ENCODE measurements at regions not wholly inside any gene's neighbourhood (a gene's known extent, or its start where the extent isn't known, plus 50 kb on each side); places are given as distances from the start of the nearest gene placed in this dataset.

GRCh38 chr3:8255725-8256124, 245.9 kb upstream of the LMCD1 start:
- DNase-seq (ENCODE audit: low spot score): no peak

- DNase-seq (ENCODE audit: low spot score): no peak
Observed at GRCh38 chr3:8256441-8257071, 245.1 kb upstream of the LMCD1 start.

GRCh38 chr3:8261018-8261417, 240.6 kb upstream of the LMCD1 start:
- DNase-seq (ENCODE audit: low spot score): no peak

- DNase-seq (ENCODE audit: low spot score): no peak
Observed at GRCh38 chr3:8266730-8267131, 234.9 kb upstream of the LMCD1 start.

- no peak for DNase-seq (ENCODE audit: low spot score)
Observed at GRCh38 chr3:8273479-8273878, 228.1 kb upstream of the LMCD1 start.

GRCh38 chr3:8276056-8276455, 225.6 kb upstream of the LMCD1 start:
- no peak for DNase-seq (ENCODE audit: low spot score)

- DNase-seq (ENCODE audit: low spot score): no peak
Observed at GRCh38 chr3:8276506-8276905, 225.1 kb upstream of the LMCD1 start.

GRCh38 chr3:8278448-8278847, 223.2 kb upstream of the LMCD1 start:
- no peak for DNase-seq (ENCODE audit: low spot score)

GRCh38 chr3:8279476-8279875, 222.1 kb upstream of the LMCD1 start:
- no peak for DNase-seq (ENCODE audit: low spot score)

- no peak for DNase-seq (ENCODE audit: low spot score)
Observed at GRCh38 chr3:8279886-8280550, 221.6 kb upstream of the LMCD1 start.

- no peak for DNase-seq (ENCODE audit: low spot score)
Observed at GRCh38 chr3:8282541-8283165, 219.0 kb upstream of the LMCD1 start.

- no peak for DNase-seq (ENCODE audit: low spot score)
Observed at GRCh38 chr3:8283193-8283592, 218.4 kb upstream of the LMCD1 start.

GRCh38 chr3:8286086-8286485, 215.5 kb upstream of the LMCD1 start:
- no peak for DNase-seq (ENCODE audit: low spot score)

GRCh38 chr3:8286749-8287148, 214.9 kb upstream of the LMCD1 start:
- DNase-seq (ENCODE audit: low spot score): no peak

- DNase-seq (ENCODE audit: low spot score): no peak
Observed at GRCh38 chr3:8290611-8291010, 211.0 kb upstream of the LMCD1 start.

GRCh38 chr3:8296461-8296860, 205.2 kb upstream of the LMCD1 start:
- no peak for DNase-seq (ENCODE audit: low spot score)

GRCh38 chr3:8298021-8298954, 203.3 kb upstream of the LMCD1 start:
- no peak for DNase-seq (ENCODE audit: low spot score)

- DNase-seq (ENCODE audit: low spot score): peak; percentile 19
Observed at GRCh38 chr3:8301977-8302735, 199.5 kb upstream of the LMCD1 start.

- no peak for DNase-seq (ENCODE audit: low spot score)
Observed at GRCh38 chr3:8303466-8303865, 198.2 kb upstream of the LMCD1 start.

GRCh38 chr3:8305371-8305770, 196.3 kb upstream of the LMCD1 start:
- DNase-seq (ENCODE audit: low spot score): no peak

- DNase-seq (ENCODE audit: low spot score): no peak
Observed at GRCh38 chr3:8307545-8308110, 194.0 kb upstream of the LMCD1 start.
